ENCODE measurements at regions not wholly inside any gene's neighbourhood (a gene's known extent, or its start where the extent isn't known, plus 50 kb on each side); places are given as distances from the start of the nearest gene placed in this dataset.

DNA sequence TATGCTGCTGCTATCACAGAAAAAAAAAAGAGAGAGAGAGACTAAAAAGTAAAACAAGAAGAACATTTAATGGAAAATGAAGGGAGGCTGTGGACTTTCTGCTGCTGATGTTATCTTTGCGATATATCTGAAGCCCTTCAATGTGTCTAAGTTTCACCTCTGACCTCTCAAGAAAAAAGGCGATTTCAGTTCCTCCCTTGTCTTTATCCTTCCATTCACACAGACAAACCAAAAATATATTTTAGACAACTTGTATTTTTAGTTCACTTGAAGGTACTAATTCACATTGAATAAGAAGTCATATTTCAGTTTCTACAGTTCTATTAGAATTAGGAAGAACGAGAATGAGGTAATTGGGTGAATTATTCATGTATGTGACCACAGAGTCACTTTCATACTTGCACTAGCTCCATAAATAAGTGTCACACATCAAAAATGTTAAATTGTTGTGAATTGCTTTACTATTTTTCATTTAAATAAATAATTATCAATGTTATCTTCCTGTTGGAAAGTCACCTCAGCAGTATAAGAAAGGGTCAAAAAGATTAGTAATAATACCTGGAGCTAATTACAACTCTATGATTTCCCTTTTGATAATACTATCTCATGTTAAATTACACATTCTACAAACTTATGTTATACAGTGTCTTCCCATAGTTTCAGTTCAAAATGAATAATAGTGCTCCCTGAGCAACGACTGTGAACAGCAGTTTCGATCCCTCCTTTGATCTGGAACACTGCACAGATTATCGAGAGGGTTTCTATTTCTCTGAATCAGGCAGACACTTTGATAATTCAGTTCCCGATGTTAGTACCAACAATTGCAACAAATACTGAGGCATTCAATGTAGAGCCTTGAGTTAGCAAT lies 85.2 kb upstream of the PLCB4 start:
- no peak overlapping the region for H3K27ac Mint-ChIP-seq
- H3K9me3 Mint-ChIP-seq: no peaks in the 10 kb centered on the region

GRCh38 chr20:8986631-8987030 lies 82.3 kb upstream of the PLCB4 start:
- H3K27me3 Mint-ChIP-seq (ENCODE audit: insufficient read depth): no peaks in the 10 kb centered on the region
- no peaks in the 10 kb centered on the region for H3K9me3 Mint-ChIP-seq
- no peak for TF ChIP-seq CTCF (conservative IDR thresholded peaks at IDR 0.05)
- no peaks in the 10 kb centered on the region for H3K4me1 Mint-ChIP-seq
- 80% methylated on average over 1 of the region's 2 CpGs; no CpG with 5 or more reads in 1 of the 2 experiments for WGBS, 2 experiments (ENCODE audit: insufficient coverage in 1 of 2, insufficient read length in 1 of 2)
- no peaks in the 10 kb centered on the region for H3K4me1 ChIP-seq (ENCODE audit: control insufficient read depth, insufficient read depth, low read length)
- DNase-seq: no peak
- H3K36me3 Mint-ChIP-seq (ENCODE audit: low read depth): no peaks in the 10 kb centered on the region
- no peak overlapping the region for H3K9ac ChIP-seq (ENCODE audit: extremely low read depth, low read length, poor library complexity, severe bottlenecking)
- no peak overlapping the region for H3K27ac Mint-ChIP-seq
- H3K27me3 ChIP-seq (ENCODE audit: control insufficient read depth, insufficient read depth, low read length, poor library complexity, severe bottlenecking): no peaks in the 10 kb centered on the region
- no peak overlapping the region for H3K4me3 Mint-ChIP-seq
- no peaks in the 10 kb centered on the region for H3K9me3 ChIP-seq (ENCODE audit: control insufficient read depth, low read length)
- H3K4me3 ChIP-seq (ENCODE audit: low read length): no peak overlapping the region
- H3K27ac ChIP-seq (ENCODE audit: low read depth, low read length): no peak overlapping the region
- H3K36me3 ChIP-seq (ENCODE audit: control insufficient read depth, insufficient read depth, low read length): no peaks in the 10 kb centered on the region

More for the DNA sequence above, 85.2 kb upstream of the PLCB4 start:
- 94% methylated on average over 3 to 6 of the region's 7 CpGs for WGBS, 2 experiments (ENCODE audit: insufficient coverage in 1 of 2, insufficient read length in 1 of 2)
- no peak for TF ChIP-seq CTCF (conservative IDR thresholded peaks at IDR 0.05)
- no peaks in the 10 kb centered on the region for H3K27me3 ChIP-seq (ENCODE audit: control insufficient read depth, insufficient read depth, low read length, poor library complexity, severe bottlenecking)
- no peaks in the 10 kb centered on the region for H3K36me3 ChIP-seq (ENCODE audit: control insufficient read depth, insufficient read depth, low read length)
- no peaks in the 10 kb centered on the region for H3K9me3 ChIP-seq (ENCODE audit: control insufficient read depth, low read length)
- no peak overlapping the region for H3K27ac ChIP-seq (ENCODE audit: low read depth, low read length)
- H3K4me3 ChIP-seq (ENCODE audit: low read length): no peak overlapping the region
- no peak overlapping the region for H3K9ac ChIP-seq (ENCODE audit: extremely low read depth, low read length, poor library complexity, severe bottlenecking)
- H3K4me3 Mint-ChIP-seq: no peak overlapping the region
- H3K27me3 Mint-ChIP-seq (ENCODE audit: insufficient read depth): no peaks in the 10 kb centered on the region
- no peaks in the 10 kb centered on the region for H3K4me1 Mint-ChIP-seq
- H3K36me3 Mint-ChIP-seq (ENCODE audit: low read depth): no peaks in the 10 kb centered on the region
- no peak for DNase-seq
- H3K4me1 ChIP-seq (ENCODE audit: control insufficient read depth, insufficient read depth, low read length): no peaks in the 10 kb centered on the region

GRCh38 chr20:8990770-8991169 lies 78.1 kb upstream of the PLCB4 start:
- H3K27me3 Mint-ChIP-seq (ENCODE audit: insufficient read depth): no peaks in the 10 kb centered on the region
- no peaks in the 10 kb centered on the region for H3K9me3 ChIP-seq (ENCODE audit: control insufficient read depth, low read length)
- H3K9me3 Mint-ChIP-seq: no peaks in the 10 kb centered on the region
- no peak overlapping the region for H3K27ac Mint-ChIP-seq
- H3K4me3 Mint-ChIP-seq: no peak overlapping the region
- H3K36me3 Mint-ChIP-seq (ENCODE audit: low read depth): no peaks in the 10 kb centered on the region
- H3K4me1 Mint-ChIP-seq: no peaks in the 10 kb centered on the region
- no peak for TF ChIP-seq CTCF (conservative IDR thresholded peaks at IDR 0.05)
- DNase-seq: no peak
- no peaks in the 10 kb centered on the region for H3K4me1 ChIP-seq (ENCODE audit: control insufficient read depth, insufficient read depth, low read length)
- no peak overlapping the region for H3K27ac ChIP-seq (ENCODE audit: low read depth, low read length)
- no peaks in the 10 kb centered on the region for H3K27me3 ChIP-seq (ENCODE audit: control insufficient read depth, insufficient read depth, low read length, poor library complexity, severe bottlenecking)
- H3K4me3 ChIP-seq (ENCODE audit: low read length): no peak overlapping the region
- no peak overlapping the region for H3K9ac ChIP-seq (ENCODE audit: extremely low read depth, low read length, poor library complexity, severe bottlenecking)
- H3K36me3 ChIP-seq (ENCODE audit: control insufficient read depth, insufficient read depth, low read length): no peaks in the 10 kb centered on the region
